Inferior parietal cortex (tissue), 1 donor: ENCODE measurements at regions not wholly inside any gene's neighbourhood (a gene's known extent, or its start where the extent isn't known, plus 50 kb on each side); places are given as distances from the start of the nearest gene placed in this dataset.
"Not testable (repeated sequence)": the region's sequence is repeated elsewhere in the genome, so short reads cannot be mapped to it uniquely, and the experiment has no call there.

Experiments used
- DNase-seq: peaks from one replicate; pipeline ENCODE4 v3.0.0-alpha.2; 2016; ENCODE audit errors: extremely low spot score

DNA sequence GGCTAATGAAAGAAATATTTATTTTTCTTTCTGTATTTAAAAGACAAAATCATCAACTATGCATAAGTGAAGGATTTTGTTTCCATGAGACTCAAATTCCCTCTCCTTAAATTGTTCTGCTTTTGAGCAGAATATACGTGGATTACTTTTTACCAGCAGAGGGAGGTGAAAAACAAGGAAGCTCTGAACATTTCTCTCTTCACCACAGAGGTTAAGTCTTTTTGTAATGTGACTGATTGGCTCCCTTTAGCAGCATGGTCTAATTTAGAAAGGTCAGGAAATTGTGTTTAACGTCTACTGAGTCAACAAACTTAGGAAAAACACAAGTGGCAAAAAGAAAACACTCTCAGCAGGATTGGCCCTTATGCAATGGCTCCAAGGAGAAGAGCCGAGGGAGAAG, 55.1 kb upstream of the F9 start:
- DNase-seq = no peak

DNA sequence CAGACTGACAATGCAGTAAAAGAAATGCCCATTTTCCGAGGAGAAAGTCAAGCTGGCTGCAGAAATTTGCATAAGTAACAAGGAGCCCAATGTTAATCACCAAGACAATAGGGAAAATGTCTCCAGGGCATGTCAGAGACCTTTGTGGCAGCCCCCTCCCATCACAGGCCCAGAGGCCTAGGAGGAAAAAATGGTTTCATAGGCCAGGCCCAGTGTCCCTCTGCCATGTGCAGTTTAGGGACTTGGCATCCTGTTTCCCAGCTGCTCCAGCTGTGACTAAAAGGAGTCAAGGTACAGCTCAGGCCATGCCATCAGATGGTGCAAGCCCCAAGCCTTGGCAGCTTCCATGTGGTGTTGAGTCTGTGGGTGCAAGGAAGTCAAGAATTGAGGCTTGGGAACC, 68.6 kb upstream of the F9 start:
- DNase-seq = not testable (repeated sequence)

DNA sequence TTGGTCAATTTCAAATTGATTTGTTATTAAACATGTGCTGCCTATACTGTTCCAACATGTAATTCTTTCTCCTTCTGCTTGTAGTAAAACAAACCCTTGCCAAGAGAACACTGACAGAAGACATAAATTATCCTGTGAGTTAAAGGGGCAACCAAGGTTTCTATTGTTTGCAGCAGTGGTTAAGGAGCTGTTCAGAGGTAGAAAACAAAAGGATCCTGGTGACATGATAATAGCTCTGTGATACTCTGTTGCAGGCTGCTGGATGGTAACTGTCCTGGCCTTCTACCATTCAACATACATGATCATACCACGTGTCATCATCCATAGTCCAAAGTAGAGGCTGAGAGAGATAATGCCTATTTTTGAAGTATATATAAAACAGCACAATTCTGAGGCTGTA, 75.8 kb upstream of the F9 start:
- DNase-seq = no peak

DNA sequence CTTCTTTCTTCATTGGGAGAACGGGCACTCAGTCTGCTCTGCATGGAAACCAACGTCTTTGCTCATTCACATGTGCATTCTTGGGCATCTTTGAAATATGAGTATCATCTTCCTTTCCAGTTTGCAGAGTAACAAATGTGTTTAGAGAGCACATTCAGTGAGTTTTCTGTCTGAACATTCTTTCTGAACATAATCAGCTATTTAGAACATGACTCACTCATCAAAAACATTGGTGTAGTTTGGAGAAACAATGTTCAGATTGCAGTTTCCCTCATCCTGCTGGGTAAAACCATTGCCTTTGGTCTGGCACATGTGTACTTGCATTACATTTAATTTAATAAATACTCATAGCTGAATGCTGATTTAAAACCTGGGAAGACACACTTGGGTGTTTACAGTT, 81.5 kb upstream of the F9 start:
- DNase-seq = no peak

DNA sequence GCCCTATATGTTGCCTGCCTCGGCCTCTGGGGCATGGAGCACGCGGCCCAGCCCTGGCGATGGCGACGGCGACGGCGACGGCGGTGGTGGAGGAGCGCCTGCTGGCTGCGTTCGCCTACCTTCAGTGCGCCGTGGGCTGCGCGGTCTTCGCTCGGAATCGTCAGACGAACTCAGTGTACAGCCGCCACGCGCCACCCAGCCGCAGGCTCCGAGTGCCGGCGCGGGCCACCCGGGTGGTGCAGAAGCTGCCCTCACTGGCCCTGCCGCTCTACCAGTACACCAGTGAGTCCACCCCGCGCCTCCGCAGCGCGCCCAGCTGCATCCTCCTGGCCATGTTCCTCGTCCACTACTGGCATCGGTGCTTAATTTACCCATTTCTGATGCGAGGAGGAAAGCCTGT, 83.7 kb upstream of the F9 start:
- DNase-seq = no peak

DNA sequence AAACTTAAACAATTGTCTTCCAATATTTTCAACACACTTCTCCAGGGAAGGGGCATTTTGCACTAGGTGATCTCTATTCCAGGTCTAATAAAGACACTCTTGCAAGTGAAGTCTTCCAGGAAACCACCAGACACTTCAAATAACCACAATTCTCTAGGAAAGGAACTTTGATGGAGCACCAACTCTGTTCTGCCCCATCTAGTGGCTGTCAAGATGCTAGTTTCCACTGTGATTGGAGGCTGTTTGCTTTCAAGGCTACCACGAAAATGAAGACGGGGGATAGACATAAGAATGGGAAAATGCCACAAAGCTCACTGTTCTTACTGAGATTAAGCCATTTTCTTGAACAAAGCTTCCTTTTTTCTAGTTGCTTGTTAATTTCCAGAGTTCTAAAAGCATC, 100.6 kb upstream of the F9 start:
- no peak for DNase-seq

DNA sequence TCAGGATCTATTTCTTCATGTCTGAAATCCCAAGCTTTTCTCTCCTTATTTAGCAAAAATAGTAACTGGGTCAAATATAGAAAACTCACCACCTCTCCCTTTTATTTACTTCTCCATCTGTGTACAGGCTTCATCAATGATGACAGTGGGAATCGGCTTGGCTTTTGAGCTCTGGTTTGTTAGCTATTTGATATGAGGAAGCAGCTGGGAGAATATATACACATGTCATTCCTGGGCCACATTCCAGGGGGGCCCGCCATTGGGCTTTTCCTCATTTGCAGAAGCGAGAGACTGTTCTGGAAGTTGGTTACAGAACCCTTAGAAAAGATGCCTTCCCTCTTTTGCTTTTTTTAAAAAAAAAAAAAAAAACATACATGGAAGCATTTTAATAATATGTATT, 107.4 kb upstream of the F9 start:
- DNase-seq = no peak

DNA sequence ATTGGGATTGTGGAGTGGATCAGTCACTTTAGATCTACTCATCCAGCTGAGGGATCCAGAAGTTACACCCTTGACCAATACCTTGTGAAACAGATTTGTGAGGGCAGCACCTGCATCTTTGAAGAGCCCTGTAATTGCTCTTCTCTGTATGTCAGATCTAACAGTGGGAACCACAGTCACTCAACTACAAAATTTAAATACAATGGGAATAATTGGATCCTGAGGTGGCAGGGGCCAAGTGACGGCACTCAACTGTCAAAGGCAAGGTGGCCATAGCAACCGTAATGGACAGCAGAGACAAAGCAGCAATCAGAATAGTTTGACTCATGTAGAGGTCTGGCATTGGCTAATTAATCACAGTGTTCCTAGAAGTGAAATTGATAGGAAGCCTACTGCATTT, 132.3 kb upstream of the F9 start:
- DNase-seq = not testable (repeated sequence)

DNA sequence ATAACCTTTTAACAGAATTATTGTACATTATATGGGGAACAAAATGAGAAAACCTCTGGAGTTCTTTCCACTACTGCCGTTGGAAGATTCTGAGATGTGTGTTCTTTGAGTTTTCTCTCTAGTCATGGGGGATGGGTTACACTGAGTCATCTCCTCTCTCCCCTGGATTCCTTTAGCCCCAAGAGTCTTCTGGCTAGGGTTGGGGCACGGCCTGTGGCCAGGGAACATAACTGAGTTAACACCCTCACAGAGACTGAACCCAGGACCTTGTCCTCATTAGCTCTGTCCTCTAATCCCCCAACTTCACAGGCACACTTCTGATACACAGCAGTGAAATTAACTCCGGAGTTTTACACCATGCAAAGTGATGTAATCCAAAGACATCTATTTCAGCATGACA, 142.3 kb upstream of the F9 start:
- no peak for DNase-seq

DNA sequence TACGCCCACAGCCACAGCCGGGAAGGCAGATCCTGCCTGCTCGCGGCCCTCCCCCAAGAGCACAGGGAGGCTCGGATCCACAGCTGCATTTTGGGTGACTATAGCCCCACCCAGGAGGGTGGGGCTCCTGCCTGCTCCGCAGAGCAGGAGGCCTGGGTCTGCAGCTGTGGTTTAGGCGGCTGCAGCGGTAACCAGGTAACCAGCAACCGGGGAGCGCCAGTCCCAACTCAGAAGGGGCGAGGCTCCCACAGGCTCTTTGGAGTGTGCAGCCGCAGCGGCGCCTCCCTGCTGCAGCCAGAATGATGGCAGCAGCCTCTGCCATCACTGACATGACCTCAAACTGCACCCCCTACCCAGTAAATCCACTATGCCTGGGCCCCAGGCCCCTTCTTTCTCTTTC, 148.0 kb upstream of the F9 start:
- DNase-seq = no peak

DNA sequence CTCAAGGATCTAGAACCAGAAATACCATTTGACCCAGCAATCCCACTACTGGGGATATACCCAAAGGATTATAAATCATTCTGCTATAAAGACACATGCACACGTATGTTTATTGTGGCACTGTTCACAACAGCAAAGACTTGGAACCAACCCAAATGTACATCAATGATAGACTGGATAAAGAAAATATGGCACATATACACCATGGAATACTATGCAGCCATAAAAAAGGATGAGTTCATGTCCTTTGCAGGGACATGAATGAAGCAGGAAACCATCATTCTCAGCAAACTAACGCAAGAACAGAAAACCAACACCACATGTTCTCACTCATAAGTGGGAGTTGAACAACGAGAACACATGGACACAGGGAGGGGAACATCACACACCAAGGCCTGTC, 154.0 kb upstream of the F9 start:
- DNase-seq = not testable (repeated sequence)

DNA sequence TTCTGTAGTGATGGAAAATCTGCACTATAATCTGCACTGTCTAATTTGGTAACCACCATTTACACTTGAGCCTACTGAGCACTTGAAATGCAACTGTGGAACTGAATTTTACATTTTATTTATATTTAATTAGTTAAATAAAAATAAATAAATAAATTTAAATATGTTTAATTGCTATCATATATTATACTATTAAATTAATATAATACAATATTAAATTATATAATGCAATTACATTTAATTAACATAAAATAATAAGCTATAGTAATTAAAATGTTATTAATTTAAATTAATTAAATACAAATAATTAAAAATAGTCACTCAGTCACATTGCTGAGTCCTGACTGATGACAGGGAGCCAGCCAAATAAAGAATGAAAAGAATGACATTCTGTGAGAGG, 170.2 kb upstream of the F9 start:
- DNase-seq = no peak

DNA sequence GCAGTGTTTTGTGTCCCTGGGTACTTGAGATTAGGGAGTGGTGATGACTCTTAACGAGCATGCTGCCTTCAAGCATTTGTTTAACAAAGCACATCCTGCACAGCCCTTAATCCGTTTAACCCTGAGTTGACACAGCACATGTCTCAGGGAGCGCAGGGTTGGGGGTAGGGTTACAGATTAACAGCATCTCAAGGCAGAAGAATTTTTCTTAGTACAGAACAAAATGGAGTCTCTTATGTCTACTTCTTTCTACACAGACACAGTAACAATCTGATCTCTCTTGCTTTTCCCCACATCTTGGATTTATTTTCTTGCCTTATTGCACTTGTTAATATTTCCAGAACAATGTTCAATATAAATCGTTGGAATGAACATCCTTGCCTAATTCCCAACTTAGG, 187.9 kb upstream of the F9 start:
- DNase-seq = not testable (repeated sequence)

DNA sequence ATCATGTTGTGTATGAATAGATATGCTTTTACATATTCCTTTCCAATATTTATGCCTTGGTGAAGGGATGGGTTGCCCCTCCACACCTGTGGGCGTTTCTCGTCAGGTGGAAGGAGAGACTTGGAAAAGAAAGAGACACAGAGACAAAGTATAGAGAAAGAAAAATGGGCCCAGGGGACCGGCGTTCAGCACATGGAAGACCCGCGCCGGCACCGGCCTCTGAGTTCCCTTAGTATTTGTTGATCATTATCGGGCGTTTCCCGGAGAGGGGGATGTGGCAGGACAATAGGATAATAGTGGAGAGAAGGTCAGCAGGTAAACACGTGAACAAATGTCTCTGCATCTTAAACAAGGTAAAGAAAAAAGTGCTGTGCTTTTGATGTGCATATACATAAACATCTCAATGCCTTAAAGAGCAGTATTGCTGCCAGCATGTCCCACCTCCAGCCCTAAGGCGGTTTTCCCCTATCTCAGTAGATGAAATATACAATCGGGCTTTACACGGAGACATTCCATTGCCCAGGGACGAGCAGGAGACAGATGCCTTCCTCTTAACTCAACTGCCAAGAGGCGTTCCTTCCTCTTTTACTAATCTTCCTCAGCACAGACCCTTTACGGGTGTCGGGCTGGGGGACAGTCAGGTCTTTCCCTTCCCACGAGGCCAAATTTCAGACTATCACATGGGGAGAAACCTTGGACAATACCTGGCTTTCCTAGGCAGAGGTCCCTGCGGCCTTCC, 188.5 kb upstream of the F9 start:
- DNase-seq = not testable (repeated sequence)

DNA sequence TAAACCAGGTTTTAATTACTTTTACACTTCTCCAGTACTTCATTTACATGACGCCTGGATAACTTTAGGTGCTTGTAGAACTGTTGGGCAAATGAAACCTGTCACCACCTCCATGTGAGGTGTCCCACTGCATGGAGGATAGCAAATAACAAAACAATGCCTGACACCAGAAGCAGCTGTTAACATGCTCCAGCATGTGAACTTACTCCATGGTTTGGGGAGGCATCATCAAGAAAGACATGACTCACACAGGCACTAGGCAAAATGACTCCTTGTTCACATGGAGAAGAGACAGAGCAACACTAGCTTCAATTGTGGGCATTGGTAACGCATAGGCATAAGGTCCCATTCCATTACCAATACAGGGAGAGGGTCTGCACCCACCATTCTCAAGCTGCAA, 198.1 kb upstream of the F9 start:
- DNase-seq = no peak

DNA sequence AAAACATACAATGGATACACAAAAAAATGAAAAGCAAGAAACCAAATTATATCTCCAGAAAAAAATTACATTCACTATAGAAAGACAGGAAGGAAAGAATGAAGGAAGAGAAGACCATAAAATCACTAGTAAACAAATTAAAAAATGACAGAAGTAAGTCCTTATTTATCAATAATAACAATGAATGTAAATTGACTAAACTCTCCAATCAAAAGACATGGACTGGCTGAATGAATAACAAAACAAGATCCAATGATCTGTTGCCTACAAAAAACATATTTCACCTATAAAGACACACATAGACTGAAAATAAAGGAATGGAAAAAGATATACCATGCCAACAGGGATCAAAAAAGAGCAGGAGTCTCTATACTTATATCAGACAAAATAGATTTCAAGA, 203.2 kb upstream of the F9 start:
- no peak for DNase-seq

DNA sequence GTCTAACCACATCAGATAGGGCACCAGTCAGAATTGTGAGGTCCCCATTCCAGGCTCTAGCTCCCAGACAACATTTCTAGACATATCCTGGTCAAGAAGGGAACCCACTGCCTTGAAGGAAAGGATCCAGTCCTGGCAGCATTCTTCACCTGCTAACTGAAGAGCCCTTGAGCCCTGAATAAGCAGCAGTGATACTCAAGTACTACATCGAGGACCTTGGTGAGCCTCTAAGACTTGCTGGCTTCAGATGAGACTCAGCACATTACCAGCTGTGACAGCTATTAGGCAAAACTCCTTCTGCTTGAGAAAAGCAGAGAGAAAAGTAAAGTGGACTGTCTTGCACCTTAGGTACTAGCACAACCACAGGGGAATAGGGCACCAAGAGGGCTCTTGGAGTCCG, 205.8 kb upstream of the F9 start:
- no peak for DNase-seq

DNA sequence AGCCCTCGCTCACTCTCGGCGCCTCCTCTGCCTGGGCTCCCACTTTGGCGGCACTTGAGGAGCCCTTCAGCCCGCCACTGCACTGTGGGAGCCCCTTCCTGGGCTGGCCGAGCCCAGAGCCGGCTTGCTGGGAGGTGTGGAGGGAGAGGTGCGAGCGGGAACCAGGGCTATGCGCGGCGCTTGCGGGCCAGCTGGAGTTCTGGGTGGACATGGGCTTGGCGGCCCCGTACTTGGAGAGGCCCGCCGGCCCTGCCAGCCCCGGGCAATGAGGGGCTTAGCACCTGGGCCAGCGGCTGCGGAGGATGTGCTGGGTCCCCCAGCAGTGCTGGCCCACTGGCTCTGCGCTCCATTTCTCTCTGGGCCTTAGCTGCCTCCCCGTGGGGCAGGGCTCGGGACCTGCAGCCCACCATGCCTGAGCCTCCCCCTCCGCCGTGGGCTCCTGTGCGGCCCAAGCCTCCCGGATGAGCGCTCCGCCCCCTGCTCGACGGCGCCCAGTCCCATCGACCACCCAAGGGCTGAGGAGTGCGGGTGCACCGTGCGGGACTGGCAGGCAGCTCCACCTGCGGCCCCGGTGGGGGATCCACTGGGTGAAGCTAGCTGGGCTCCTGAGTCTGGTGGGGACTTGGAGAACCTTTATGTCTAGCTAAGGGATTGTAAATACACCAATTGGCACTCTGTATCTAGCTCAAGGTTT, 209.7 kb upstream of the F9 start:
- not testable (repeated sequence) for DNase-seq

DNA sequence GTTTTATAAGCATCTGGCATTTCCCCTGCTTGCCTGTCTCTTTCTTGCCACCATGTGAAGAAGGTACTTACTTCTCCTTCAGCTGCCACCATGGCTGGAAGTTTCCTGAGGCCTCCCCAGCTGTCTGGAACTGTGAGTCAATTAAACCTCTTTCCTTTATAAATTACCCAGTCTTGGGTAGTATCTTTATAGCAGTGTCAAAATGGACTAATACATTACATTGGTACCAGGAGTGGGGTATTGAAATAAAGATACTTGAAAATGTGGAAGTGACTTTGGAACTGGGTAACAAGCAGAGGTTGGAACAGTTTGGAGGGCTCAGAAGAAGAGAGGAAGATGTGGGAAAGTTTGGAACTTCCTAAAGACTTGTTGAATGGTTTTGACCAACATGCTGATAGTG, 223.9 kb upstream of the F9 start:
- not testable (repeated sequence) for DNase-seq

DNA sequence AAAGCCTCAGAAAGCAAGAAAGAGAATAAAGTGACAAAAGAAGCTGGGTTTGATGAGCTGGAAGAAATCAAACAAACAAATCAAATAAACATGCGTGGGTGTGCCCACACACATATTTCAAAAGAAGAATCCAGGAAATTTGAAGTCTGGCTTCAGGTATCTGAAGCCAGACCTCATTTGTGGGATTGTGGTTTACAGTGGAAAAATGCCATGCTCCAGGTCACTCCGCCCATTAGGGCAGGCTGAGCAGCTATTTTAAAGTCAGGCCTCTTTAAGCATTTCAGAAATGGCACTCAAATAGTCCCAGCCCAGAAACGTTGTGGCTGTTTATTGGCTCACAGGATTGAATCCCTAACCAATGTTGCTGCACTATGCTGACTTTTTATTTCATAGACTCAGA, 226.1 kb upstream of the F9 start:
- DNase-seq = no peak

DNA sequence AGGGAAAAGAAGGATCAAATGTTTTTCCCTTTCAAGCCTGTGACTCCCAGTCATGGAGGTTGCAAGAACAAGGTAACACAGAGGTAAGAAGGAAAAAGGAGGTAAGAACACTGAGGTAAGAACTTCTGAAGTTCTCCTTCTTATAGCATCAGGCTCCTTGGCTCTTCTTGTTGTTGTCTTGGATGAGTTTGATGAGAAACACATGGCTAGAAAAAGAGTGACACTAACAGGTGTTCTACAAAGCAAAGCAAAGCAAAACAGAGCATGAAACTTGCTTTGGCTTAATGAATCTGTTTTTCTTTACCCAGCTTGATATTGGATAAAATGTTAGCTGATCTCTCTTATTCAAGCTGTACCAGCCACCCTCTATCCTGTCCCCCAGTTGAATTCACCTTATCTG, 231.2 kb upstream of the F9 start:
- no peak for DNase-seq

DNA sequence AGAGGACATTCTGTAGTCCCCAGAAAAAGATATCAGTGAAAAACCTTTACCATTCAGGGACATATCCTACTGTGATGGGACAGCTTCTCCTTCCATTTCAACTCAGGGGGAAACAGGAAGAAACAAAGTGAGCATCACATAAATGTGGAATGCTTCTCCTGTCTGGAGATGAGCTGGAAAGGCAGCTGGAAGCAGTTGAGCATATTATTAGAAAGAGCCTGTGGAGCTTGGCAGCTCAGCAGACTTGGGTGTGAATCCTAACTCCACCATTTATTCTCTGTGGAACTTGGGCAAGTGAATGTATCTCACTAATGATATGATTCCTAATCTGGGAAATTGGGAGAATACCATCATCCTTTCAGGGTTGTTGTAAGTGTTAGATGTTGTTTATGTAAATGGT, 232.1 kb upstream of the F9 start:
- no peak for DNase-seq

DNA sequence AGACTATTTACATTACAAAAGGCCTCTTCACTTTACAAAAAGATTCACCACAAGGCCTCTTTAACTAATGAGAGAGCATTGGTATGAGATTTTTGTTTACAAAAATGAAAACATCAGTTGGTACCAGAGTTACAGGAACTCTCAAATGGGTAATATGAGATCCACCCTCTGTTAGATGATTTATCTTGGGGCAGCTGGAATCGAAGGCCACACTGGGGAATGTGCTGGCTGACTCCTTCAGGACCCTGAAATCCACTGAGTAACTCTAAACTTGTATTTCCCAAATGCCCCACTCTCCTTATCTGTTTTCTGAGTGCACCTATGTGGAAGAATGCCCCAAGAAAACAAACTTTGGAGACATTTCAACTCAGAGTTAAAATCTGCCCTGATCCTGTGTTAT, 232.9 kb upstream of the F9 start:
- no peak for DNase-seq

DNA sequence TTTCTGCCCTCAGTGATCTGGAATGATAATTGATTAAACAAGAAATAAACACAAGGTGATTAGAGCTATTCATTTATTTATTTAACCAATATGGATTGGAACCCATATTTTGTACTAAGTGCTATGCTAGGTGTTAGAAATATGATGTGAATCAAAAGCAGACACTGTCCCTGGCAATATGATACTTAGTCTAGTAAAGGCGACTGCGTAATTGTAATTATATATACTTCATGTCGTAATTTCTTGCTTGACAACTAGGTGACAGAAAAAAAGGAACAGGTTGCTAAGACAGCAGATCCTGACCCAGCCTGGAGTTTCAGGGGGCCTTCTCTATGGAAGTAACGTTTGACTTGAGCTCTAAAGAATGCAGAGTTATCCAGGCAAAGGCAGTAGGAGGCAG, 236.5 kb upstream of the F9 start:
- no peak for DNase-seq
